Right kidney (tissue), 1 donor: ENCODE measurements at regions not wholly inside any gene's neighbourhood (a gene's known extent, or its start where the extent isn't known, plus 50 kb on each side); places are given as distances from the start of the nearest gene placed in this dataset.
A peak's percentile ranks its signal among the peaks of the same experiment; 100 is the strongest.

Source experiments
- DNase-seq: peaks from one replicate; pipeline ENCODE4 v3.0.0-alpha.2; 2016

DNA sequence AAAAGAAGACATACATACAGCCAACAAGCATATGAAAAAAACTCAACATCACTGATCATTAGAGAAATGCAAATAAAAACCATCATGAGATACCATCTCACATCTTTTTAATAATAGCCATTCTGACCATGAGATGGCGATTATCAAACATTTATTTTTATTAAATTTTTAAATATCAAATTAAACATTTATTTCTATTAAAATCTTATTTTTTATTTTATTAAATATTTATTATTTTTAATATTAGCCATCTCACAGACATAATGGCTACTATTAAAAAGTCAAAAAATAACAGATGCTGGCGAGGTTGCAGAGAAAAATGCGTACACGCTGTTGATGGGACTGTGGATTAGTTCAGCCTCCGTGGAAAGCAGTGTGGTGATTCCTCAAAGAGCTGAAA lies 264.8 kb upstream of the TENM4 start:
- DNase-seq, result no peak

GRCh38 chr11:79702303-79702702 lies 261.5 kb upstream of the TENM4 start:
- no peak for DNase-seq

DNA sequence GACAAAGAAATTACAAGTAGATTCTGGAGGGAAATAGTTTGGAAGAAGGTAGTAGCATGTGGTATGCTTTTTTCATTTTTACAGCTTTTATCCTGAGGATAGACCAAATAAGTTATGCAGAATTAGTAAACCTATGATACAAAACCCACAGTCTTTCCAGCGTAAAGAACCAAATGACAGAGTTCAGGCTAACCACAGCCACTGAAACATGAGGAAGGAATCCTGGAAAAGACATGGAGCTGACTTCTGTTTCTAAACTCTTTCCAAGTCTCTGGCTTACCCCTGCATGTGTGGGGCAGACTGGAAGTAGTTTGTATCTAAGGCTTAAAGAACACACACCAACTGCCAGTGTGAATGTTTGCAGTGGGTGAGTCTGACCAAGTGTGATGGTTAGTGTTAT lies 258.4 kb upstream of the TENM4 start:
- no peak for DNase-seq

- DNase-seq, result no peak
Observed at GRCh38 chr11:79697905-79698304, 257.1 kb upstream of the TENM4 start.

DNA sequence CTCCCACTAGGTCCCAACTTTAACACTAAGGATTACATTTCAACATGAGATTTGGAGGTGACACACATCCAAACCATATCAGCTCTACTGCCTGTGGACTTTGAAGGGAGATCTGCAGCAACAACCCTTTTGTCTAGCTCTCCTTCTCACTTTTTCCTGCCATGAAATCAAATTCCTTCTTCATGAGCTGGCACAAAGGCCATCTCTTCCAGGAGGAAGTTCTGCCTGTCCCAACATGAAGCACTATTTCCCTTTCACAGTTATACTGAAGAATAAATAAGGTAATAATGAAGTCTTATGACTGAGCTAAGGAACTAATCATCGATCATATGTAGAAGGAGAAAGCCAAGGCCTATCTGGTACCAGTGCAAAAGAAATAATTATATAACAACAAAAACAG lies 253.5 kb upstream of the TENM4 start:
- DNase-seq, result no peak

GRCh38 chr11:79691445-79691844 lies 250.6 kb upstream of the TENM4 start:
- DNase-seq, result no peak

- no peak for DNase-seq
Observed at GRCh38 chr11:79686703-79687419, 246.0 kb upstream of the TENM4 start.

DNA sequence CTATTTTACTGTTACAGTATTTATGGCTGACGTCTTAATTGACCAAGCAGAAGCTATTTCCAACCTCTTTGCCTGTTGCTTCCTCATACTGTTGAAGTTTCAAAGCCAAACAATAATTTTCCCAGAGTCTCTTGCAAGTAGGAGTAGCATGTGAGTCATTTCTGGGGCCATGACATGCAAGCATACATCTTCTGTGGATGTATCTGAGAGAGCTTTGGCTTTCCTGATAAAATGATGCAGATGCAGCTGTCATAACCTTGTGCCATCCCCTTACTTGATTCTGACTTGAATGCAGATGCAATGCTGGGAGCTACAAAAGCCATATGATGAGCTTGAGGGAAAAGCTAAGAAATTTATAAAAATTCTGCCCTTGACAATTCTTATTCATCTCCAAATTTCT lies 243.1 kb upstream of the TENM4 start:
- no peak for DNase-seq

DNA sequence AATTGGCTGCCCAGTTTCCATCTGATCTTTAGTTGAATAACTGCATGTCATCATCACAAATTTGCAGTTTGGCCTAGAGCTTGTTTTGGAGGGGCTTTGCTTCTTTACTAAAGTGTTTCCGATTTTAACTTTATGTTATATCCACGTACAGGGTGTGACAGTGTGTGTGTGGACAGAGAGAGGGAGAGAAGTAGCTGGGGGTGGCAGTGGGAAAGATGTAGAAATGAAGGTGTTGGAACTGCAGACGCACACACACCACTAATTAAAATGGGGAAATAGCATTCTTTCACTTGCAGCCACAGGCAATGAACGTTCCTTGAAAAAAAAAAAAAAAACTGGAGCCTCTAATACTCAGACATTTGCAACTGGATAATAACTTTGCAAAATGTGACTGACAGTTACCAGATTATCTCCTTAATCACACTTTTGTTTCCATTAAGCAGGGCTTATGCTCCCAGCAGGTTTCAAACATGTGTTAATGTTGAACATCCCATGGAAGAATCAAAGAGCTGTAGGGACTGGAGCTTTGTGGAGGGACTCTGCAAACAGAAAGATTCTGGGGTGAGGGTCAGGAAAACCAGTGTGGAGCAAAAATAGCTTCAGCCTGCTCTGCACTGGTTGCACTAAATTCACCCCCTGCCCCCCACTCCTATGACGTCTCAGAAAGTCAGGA lies 238.1 kb upstream of the TENM4 start:
- no peak for DNase-seq

GRCh38 chr11:79676396-79676795 lies 235.6 kb upstream of the TENM4 start:
- DNase-seq, result no peak

DNA sequence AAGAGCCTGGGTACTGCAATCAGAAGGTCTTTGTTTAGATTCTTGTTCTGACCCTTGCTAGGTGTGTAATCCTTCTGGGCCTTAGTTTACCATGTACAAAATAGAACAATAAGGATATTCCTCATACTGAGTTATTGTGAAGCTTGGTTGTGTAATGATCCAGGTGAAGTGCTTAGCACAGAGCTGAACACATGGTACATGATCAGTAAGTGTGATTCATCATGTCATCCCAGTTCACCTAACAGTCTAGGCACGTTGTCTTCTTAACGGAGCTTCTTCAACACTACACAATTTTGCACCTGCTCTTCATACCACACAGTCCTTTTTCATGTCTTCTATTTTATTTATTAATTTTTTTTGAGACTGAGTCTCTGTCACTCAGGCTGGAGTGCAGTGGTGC lies 234.3 kb upstream of the TENM4 start:
- no peak for DNase-seq

- no peak for DNase-seq
Observed at GRCh38 chr11:79672786-79673185, 232.0 kb upstream of the TENM4 start.

GRCh38 chr11:79671401-79671800 lies 230.6 kb upstream of the TENM4 start:
- DNase-seq, result peak; percentile 17

DNA sequence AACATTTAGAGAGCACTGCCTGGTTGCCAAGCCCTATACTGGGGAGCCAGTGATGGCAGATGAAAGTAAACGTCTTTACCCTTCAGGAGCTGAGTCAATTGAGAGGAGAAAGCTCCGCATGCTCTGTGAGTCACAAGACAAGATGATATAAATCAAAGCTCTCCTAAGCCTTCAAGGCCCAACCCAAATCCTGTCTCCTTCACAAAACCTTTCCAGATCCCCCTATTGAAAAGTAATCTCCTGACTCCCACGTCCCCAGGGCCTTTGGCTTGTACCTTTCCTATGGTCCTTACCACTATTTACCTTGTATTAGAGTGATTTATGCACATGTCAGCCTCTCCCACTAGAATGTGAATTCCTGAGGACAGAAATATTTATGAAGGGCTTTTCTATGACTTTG lies 230.1 kb upstream of the TENM4 start:
- DNase-seq, result peak; percentile 24

GRCh38 chr11:79668575-79668974 lies 227.7 kb upstream of the TENM4 start:
- DNase-seq, result no peak

DNA sequence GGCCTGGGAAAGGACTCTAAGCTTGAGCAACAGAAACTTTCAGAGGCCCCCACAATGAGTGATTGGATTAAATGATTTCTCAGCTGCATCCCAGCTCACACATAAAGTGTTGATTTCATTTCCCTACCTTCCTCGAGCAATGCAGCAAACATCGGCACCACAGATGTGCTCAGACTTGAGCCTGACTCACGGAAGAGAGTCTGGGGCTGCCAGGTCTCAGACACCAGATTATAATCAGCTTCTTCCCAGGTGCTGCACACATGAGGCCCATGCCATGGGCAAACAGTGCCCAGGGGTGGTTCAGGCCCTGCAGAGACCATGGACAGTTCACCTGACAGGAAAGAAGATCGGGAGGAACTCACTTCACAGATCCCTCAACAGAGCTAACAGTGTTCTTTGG lies 226.6 kb upstream of the TENM4 start:
- DNase-seq, result no peak

GRCh38 chr11:79663017-79663416 lies 222.2 kb upstream of the TENM4 start:
- DNase-seq, result no peak

GRCh38 chr11:79661373-79661772 lies 220.5 kb upstream of the TENM4 start:
- DNase-seq, result no peak

DNA sequence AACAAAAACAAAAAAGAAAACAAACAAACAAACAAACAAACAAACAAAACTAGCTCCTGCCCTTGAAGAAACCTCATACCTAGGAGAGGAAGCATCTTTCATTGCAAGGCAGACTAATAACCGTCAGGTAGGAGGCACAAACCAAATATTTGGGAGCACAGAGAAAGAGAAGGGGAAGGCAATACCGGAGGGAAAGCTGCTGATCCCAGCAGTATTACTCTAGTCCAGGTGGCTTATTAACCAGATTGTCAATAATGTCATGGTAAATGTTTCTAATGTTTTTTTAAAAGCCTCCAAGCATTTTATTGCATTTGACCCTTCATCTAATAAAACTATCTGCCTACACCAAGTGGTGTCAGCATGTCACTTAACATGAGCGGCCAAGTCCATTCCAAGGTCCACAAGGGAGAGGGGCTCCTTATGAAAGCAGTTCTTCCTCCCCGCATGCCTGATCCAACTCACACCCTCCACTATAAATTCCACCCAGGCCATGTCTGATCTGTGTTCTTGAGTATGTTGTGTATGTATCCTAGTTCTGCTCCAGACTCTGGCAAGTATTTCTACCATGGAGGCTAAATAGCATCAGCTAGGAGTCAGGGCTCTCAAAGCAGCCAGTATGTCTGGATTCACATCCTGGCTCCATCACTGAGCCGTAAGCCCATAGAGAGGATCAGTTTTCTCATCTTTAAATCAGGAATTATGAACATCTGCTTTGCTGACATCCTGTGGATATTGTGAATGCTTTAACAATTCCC lies 208.1 kb upstream of the TENM4 start:
- no peak for DNase-seq

GRCh38 chr11:79637219-79637618 lies 196.4 kb upstream of the TENM4 start:
- no peak for DNase-seq

DNA sequence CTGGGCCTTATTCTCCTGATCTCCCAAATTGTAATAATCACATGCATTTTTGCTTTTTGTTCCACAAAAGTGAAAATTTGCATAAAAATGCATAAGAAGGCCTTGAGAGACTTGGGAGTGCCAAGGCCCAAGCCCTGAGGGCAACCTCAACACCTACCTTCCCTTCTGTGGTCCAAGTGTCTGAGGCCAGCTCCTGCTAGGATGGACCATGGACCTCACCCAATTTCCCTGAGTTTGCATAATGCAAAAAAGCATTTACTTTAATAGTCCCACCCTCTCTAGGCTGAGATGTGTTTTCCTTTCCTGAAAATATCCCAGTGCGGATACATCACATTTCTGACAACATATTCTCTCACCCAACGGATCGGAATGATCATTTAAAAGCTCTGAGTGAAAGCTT lies 194.1 kb upstream of the TENM4 start:
- DNase-seq, result no peak

DNA sequence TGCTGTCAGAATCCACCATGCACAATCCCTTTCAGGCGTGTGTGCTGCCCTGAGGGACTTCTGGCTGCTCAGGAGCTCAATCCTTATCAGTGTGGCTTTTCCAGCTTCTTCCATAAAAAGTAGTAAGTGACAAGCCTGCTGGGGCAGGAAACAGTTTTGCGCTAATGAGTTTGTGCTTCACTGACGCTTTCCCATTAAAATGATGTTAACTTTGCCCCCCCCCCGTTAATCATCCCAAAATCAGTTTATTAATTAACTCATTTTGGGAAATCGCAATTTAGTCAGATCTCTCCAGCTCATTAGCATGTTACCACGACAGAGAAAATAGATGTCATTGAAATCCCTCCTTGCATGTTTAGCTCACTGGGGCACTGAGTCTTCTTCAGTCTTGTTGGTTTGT lies 186.5 kb upstream of the TENM4 start:
- no peak for DNase-seq
